H1 (cell line): ENCODE measurements at regions not wholly inside any gene's neighbourhood (a gene's known extent, or its start where the extent isn't known, plus 50 kb on each side); places are given as distances from the start of the nearest gene placed in this dataset.

Experiments
- CTCF ChIA-PET: fragments of 300-600 bp; sonication (Branson Sonifier 250); formaldehyde crosslinking; loops from one replicate; lab custom pipeline; 2021; ENCODE audit not compliant: partially characterized antibody; lab: Charles Lee
- POLR2A ChIA-PET: fragments of 300-600 bp; sonication (Branson Sonifier 250); formaldehyde crosslinking; loops from one replicate; lab custom pipeline; 2021; ENCODE audit warnings: inconsistent platforms; ENCODE audit not compliant: partially characterized antibody; lab: Charles Lee
- DNase-seq, 2 experiments: peaks; one replicate each; pipeline versions ENCODE4 v3.0.0 to v3.0.0-alpha.2; 2010 to 2022; ENCODE audit warnings: low spot score in 2 of 2, low read depth in 1 of 2, mixed read lengths in 1 of 2
- FAIRE-seq: peaks from 2 replicates; lab custom pipeline; 2011; peaks lifted over from hg19 to GRCh38; lab: Jason Lieb, UNC
- H2AFZ ChIP-seq: 2 replicates; pipeline ENCODE4 v1.8.1; 2012; ENCODE audit warnings: low read length, inconsistent platforms
- H2AK5ac ChIP-seq: 2 replicates; pipeline ENCODE4 v1.6.1; 2013; ENCODE audit warnings: low read depth, low read length
- H2BK120ac ChIP-seq: replicated peaks from 2 replicates; pipeline ENCODE3; 2013; ENCODE audit warnings: low read depth, low read length, inconsistent platforms
- H2BK12ac ChIP-seq: 2 replicates; pipeline ENCODE4 v1.6.1; 2013; ENCODE audit warnings: low read depth, low read length
- H2BK15ac ChIP-seq: 2 replicates; pipeline ENCODE4 v1.6.1; 2013; ENCODE audit warnings: low read length
- H2BK20ac ChIP-seq: 2 replicates; pipeline ENCODE4 v1.6.1; 2013; ENCODE audit warnings: low read length
- H2BK5ac ChIP-seq: 2 replicates; pipeline ENCODE4 v1.6.1; 2013; ENCODE audit warnings: low read depth, low read length
- H3K14ac ChIP-seq: 2 replicates; pipeline ENCODE4 v1.6.1; 2013; ENCODE audit warnings: inconsistent platforms; ENCODE audit not compliant: insufficient read length
- H3K18ac ChIP-seq: 2 replicates; pipeline ENCODE4 v1.6.1; 2013; ENCODE audit warnings: low read length; ENCODE audit errors: extremely low read depth
- H3K23ac ChIP-seq: 2 replicates; pipeline ENCODE4 v1.6.1; 2013; ENCODE audit warnings: inconsistent platforms; ENCODE audit not compliant: insufficient read length
- H3K23me2 ChIP-seq: 2 replicates; pipeline ENCODE4 v1.6.1; 2013; ENCODE audit warnings: low read depth, low read length
- H3K27ac ChIP-seq: 2 replicates; pipeline ENCODE4 v1.6.1; 2011; ENCODE audit warnings: low read depth, low read length, inconsistent platforms
- H3K27me3 ChIP-seq, 4 experiments: replicated peaks in 1 of 4; 1 replicate in 1 of 4; 2 replicates in 3 of 4; pipeline versions ENCODE4 v1.6.1 to v1.8.1; 2011 to 2013; ENCODE audit warnings: low read length in 3 of 4, mild to moderate bottlenecking in 3 of 4, inconsistent platforms in 2 of 4, mixed read lengths in 2 of 4, moderate library complexity in 1 of 4; ENCODE audit not compliant: control insufficient read depth in 3 of 4, insufficient read depth in 3 of 4; ENCODE audit errors: extremely low read depth in 1 of 4
- H3K36me3 ChIP-seq, 4 experiments: 2 replicates each; pipeline versions ENCODE4 v1.6.1 to v1.8.1; 2011 to 2013; ENCODE audit warnings: mild to moderate bottlenecking in 4 of 4, low read length in 3 of 4, moderate library complexity in 2 of 4, control low read depth in 1 of 4, inconsistent platforms in 1 of 4; ENCODE audit not compliant: insufficient read depth in 4 of 4, control insufficient read depth in 2 of 4
- H3K4ac ChIP-seq: replicated peaks from 2 replicates; pipeline ENCODE3; 2013; ENCODE audit warnings: low read length, low read depth, mixed read lengths, inconsistent platforms; ENCODE audit not compliant: insufficient read length
- H3K4me1 ChIP-seq, 4 experiments: replicated peaks in 1 of 4; 1 replicate in 1 of 4; 2 replicates in 3 of 4; pipeline versions ENCODE4 v1.6.1 to v1.8.1; 2011 to 2013; ENCODE audit warnings: low read length in 3 of 4, inconsistent platforms in 2 of 4, mixed read lengths in 1 of 4; ENCODE audit not compliant: insufficient read depth in 4 of 4, control insufficient read depth in 3 of 4
- H3K4me2 ChIP-seq, 2 experiments: 2 replicates each; pipeline versions ENCODE4 v1.6.1 to v1.8.1; 2011 to 2013; ENCODE audit warnings: low read depth in 2 of 2, low read length in 2 of 2, control low read depth in 1 of 2, inconsistent platforms in 1 of 2, mild to moderate bottlenecking in 1 of 2; ENCODE audit not compliant: insufficient read depth in 1 of 2
- H3K4me3 ChIP-seq, 4 experiments: fragments of 200-600, 300-600 bp in 1 of 4; sonication (generic), shearing (Covaris generic), sonication (Bioruptor Twin) in 1 of 4; 2 replicates each; pipeline versions ENCODE4 v1.5.1 to v1.8.1; 2011 to 2016; ENCODE audit warnings: low read length in 4 of 4, low read depth in 3 of 4, control low read depth in 2 of 4, inconsistent platforms in 2 of 4, mild to moderate bottlenecking in 2 of 4, mixed read lengths in 1 of 4, moderate library complexity in 1 of 4; ENCODE audit not compliant: insufficient read depth in 2 of 4; ENCODE audit errors: extremely low read depth in 1 of 4
- H3K56ac ChIP-seq: replicated peaks from 2 replicates; pipeline ENCODE3; 2013; ENCODE audit warnings: low read depth, mild to moderate bottlenecking, mixed read lengths, low read length, inconsistent platforms; ENCODE audit not compliant: insufficient read length
- H3K79me1 ChIP-seq: 2 replicates; pipeline ENCODE4 v1.6.1; 2013; ENCODE audit warnings: low read depth, low read length, control low read depth
- H3K79me2 ChIP-seq, 2 experiments: 2 replicates each; pipeline versions ENCODE4 v1.6.1 to v1.8.1; 2012 to 2013; ENCODE audit warnings: low read length in 2 of 2, mild to moderate bottlenecking in 2 of 2, inconsistent platforms in 1 of 2; ENCODE audit not compliant: insufficient read depth in 2 of 2, control insufficient read depth in 1 of 2
- H3K9ac ChIP-seq, 4 experiments: replicated peaks in 1 of 4; 1 replicate in 1 of 4; 2 replicates in 3 of 4; pipeline versions ENCODE4 v1.6.1 to v1.8.1; 2011 to 2013; ENCODE audit warnings: low read depth in 3 of 4, low read length in 3 of 4, control low read depth in 2 of 4, mild to moderate bottlenecking in 2 of 4, moderate library complexity in 2 of 4, inconsistent platforms in 1 of 4; ENCODE audit errors: extremely low read depth in 1 of 4
- H3K9me3 ChIP-seq, 2 experiments: 2 replicates each; pipeline versions ENCODE4 v1.6.1 to v1.8.1; 2012 to 2013; ENCODE audit warnings: mild to moderate bottlenecking in 2 of 2, moderate library complexity in 2 of 2, control low read depth in 1 of 2, inconsistent platforms in 1 of 2, low read depth in 1 of 2, low read length in 1 of 2, mixed read lengths in 1 of 2; ENCODE audit not compliant: insufficient read depth in 2 of 2
- H4K20me1 ChIP-seq, 2 experiments: replicated peaks in 1 of 2; 2 replicates each; pipeline versions ENCODE3 to v1.8.1; 2011 to 2013; ENCODE audit warnings: inconsistent platforms in 2 of 2, low read length in 2 of 2, mild to moderate bottlenecking in 1 of 2; ENCODE audit not compliant: insufficient read depth in 2 of 2, control insufficient read depth in 1 of 2
- H4K5ac ChIP-seq: 2 replicates; pipeline ENCODE4 v1.6.1; 2013; ENCODE audit warnings: low read length, low read depth, mixed read lengths, inconsistent platforms; ENCODE audit not compliant: insufficient read length
- H4K8ac ChIP-seq: 2 replicates; pipeline ENCODE4 v1.8.0; 2013; ENCODE audit warnings: mild to moderate bottlenecking, moderate library complexity, low read length, inconsistent platforms; ENCODE audit not compliant: insufficient read depth; ENCODE audit errors: extremely low read depth
- H4K91ac ChIP-seq: replicated peaks from 2 replicates; pipeline ENCODE3; 2013; ENCODE audit warnings: low read length, mixed read lengths, inconsistent platforms; ENCODE audit not compliant: insufficient read length
- ATF2 ChIP-seq: IDR thresholded peaks from 2 replicates; pipeline ENCODE4 v1.6.1; 2012; ENCODE audit warnings: low read length, inconsistent platforms
- BACH1 ChIP-seq: IDR thresholded peaks from 2 replicates; pipeline ENCODE4 v1.6.1; 2012; ENCODE audit warnings: low read length, improper control_type of control experiment
- CBX5 ChIP-seq: fragments of 300-800, 300-1000 bp; sonication (generic); IDR thresholded peaks from 2 replicates; pipeline ENCODE4 v1.7.1; 2016; ENCODE audit warnings: antibody characterized with exemption, low read length, low read depth
- FOSL1 ChIP-seq: IDR thresholded peaks from 2 replicates; pipeline ENCODE4 v1.6.1; 2011; ENCODE audit warnings: mild to moderate bottlenecking, low read depth, low read length, moderate library complexity; ENCODE audit not compliant: insufficient read depth
- GABPA ChIP-seq: IDR thresholded peaks from 2 replicates; pipeline ENCODE4 v1.6.1; 2011; ENCODE audit warnings: mild to moderate bottlenecking, low read length, moderate library complexity, borderline replicate concordance; ENCODE audit not compliant: insufficient read depth
- TAF7 ChIP-seq: optimal IDR thresholded peaks from 2 replicates; pipeline ENCODE3; 2011; ENCODE audit warnings: low read depth, mild to moderate bottlenecking, inconsistent platforms, low read length, moderate library complexity, borderline replicate concordance
- TEAD4 ChIP-seq: IDR thresholded peaks from 2 replicates; pipeline ENCODE4 v1.6.1; 2012; ENCODE audit warnings: low read depth, low read length, inconsistent platforms, mixed read lengths
- WGBS, 2 experiments: shearing (Covaris generic) in 1 of 2; methylation state at CpG; one replicate each; pipeline versions ENCODE4 v1.1.6 to v1.1.7; 2013 to 2015; ENCODE audit warnings: low lambda C conversion rate in 2 of 2, mixed read lengths in 2 of 2, inconsistent platforms in 1 of 2, low coverage in 1 of 2, missing lambda C conversion rate in 1 of 2; ENCODE audit not compliant: insufficient replicate concordance in 2 of 2, insufficient coverage in 1 of 2, insufficient read length in 1 of 2; ENCODE audit errors: extremely low coverage in 1 of 2, missing lambda C conversion rate in 1 of 2; 5-methylcytosine and 5-hydroxymethylcytosine counted together

DNA sequence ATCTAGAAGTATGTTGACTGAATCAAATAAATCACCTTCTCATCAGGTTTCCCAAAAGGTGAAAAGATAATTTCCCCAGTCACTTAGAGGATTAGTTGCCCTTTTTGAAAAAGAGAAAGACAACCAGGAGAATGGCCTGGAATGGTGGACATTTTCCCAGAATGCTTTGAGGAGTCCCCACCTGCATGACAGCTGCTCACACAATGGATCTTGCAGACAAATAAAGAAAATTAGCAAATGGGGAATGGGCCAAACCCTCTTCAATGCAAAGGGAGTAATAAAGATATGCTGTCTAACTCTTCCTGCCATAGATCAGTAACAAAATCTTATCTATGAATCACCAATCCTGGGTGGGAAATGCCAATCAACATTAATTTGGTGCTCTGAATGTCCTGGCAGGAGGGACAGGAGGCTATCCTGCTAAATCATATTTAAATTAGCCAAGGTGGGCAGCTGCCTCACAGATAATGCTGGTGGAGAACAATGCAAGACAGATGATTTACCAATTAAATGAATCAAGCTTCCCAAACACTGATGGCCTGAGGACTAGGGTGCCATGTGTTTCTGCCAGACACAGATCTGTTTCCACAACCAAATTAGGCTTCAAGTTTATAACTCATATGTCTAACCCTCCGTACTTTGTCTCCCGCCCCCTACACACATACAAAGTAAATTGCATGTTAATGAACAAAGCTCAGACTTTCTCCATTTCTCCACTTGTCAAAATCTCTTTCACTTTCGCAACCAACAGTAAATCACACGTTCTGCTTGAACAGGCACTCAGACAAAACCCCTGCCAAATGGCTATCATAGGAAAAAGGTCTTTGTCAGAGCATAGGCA, 488.0 kb upstream of the PLXNA2 start:
- H3K9me3 ChIP-seq: no peaks in the 10 kb centered on the region
- H4K5ac ChIP-seq: no peak overlapping the region
- H3K79me2 ChIP-seq: no peaks in the 10 kb centered on the region
- no peak overlapping the region for H3K56ac ChIP-seq
- no peaks in the 10 kb centered on the region for H4K20me1 ChIP-seq
- FAIRE-seq: no peak
- H3K27me3 ChIP-seq: no peaks in the 10 kb centered on the region
- no peak overlapping the region for H3K23ac ChIP-seq
- DNase-seq: no peak
- no peak overlapping the region for H2BK15ac ChIP-seq
- no peak overlapping the region for H3K14ac ChIP-seq
- H4K91ac ChIP-seq: no peak overlapping the region
- H2AFZ ChIP-seq: peak overlapping the region; percentile 89
- no peaks in the 10 kb centered on the region for H3K36me3 ChIP-seq
- TF ChIP-seq BACH1 (no peak), ATF2 (no peak), GABPA (no peak), FOSL1 (no peak), TAF7 (no peak), TEAD4 (no peak), CBX5 (no peak)
- H3K18ac ChIP-seq: no peak overlapping the region
- H3K27ac ChIP-seq: no peak overlapping the region
- ChIA-PET CTCF (interaction anchor here (1.2 kb wide), 1 partner anchor 15 kb away, joined by 3 read pairs; no protein-coding TSS in a partner anchor), POLR2A (no interaction called here)
- no peak overlapping the region for H3K4me3 ChIP-seq
- no peak overlapping the region for H2BK120ac ChIP-seq
- H3K4ac ChIP-seq: no peak overlapping the region
- no peaks in the 10 kb centered on the region; a peak in 1 of 7 replicates for H3K4me1 ChIP-seq
- H2BK5ac ChIP-seq: no peak overlapping the region
- no peaks in the 10 kb centered on the region for H3K79me1 ChIP-seq
- H2BK20ac ChIP-seq: no peak overlapping the region
- 88% methylated on average over 4 of the region's 4 CpGs; no CpG with 5 or more reads in 1 of the 2 experiments for WGBS, 2 experiments
- H3K9ac ChIP-seq: no peak overlapping the region
- no peak overlapping the region for H3K4me2 ChIP-seq
- H2BK12ac ChIP-seq: no peak overlapping the region
- no peak overlapping the region for H4K8ac ChIP-seq
- H3K23me2 ChIP-seq: no peaks in the 10 kb centered on the region; the same call in 1 of the 2 replicates
- H2AK5ac ChIP-seq: no peak overlapping the region
